IgD-negative memory B cell (primary cell): ENCODE measurements at regions not wholly inside any gene's neighbourhood (a gene's known extent, or its start where the extent isn't known, plus 50 kb on each side); places are given as distances from the start of the nearest gene placed in this dataset.
"Not testable (repeated sequence)": the region's sequence is repeated elsewhere in the genome, so short reads cannot be mapped to it uniquely, and the experiment has no call there.

Experiments
- H3K27ac Mint-ChIP-seq, 3 donors: one replicate each; pipeline ENCODE4 v1.8.0; 2020 to 2022; ENCODE audit warnings: mild to moderate bottlenecking in 3 of 3, mixed read lengths in 3 of 3, moderate library complexity in 1 of 3
- H3K27me3 Mint-ChIP-seq: one replicate; pipeline ENCODE4 v1.8.0; 2021; ENCODE audit warnings: mixed read lengths
- H3K36me3 Mint-ChIP-seq: one replicate; pipeline ENCODE4 v1.8.0; 2020; ENCODE audit warnings: mild to moderate bottlenecking, mixed read lengths
- H3K4me1 Mint-ChIP-seq, 3 donors: one replicate each; pipeline ENCODE4 v1.8.0; 2020 to 2022; ENCODE audit warnings: mixed read lengths in 3 of 3, mild to moderate bottlenecking in 1 of 3
- H3K4me3 Mint-ChIP-seq, 4 donors: one replicate each; pipeline ENCODE4 v1.8.0; 2020 to 2022; ENCODE audit warnings: mild to moderate bottlenecking in 4 of 4, mixed read lengths in 4 of 4, moderate library complexity in 3 of 4
- H3K9me3 Mint-ChIP-seq, 3 donors: one replicate each; pipeline ENCODE4 v1.8.0; 2020 to 2021; ENCODE audit warnings: mixed read lengths in 3 of 3, mild to moderate bottlenecking in 1 of 3

DNA sequence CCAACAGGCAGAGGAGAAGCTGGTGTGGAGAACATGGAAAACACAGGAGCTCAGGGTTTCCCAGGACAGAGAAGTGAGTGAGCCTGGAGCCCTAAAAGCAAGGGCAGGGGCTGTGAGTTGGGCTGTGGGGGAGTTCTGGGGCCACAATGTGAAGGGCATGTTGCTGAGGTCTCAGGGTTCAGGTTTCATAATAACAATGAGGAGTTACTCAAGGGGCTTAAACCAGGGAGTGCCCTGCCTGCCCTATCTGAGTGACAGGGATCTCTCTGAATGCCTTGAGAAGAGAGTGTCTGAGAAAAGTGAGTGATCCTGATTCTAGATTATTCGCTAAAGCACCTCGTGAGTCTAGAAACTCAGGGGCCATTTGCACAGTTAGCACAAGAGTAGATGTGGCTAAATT is 129.6 kb downstream of the VPREB1 start:
- Mint-ChIP-seq H3K27me3 (peaks cover 2% of the 10 kb centered on the region), H3K4me3 (peak overlapping the region in 3 of 4 donors; percentile 24 to 86 (median 60)), H3K36me3 (peaks cover 6% of the 10 kb centered on the region), H3K9me3 (peaks cover 0 to 2% (median 0%) of the 10 kb centered on the region in 3 donors), H3K27ac (peak overlapping the region in 1 of 3 donors; percentile 76), H3K4me1 (peaks cover 73 to 75% (median 73%) of the 10 kb centered on the region in 3 donors)

DNA sequence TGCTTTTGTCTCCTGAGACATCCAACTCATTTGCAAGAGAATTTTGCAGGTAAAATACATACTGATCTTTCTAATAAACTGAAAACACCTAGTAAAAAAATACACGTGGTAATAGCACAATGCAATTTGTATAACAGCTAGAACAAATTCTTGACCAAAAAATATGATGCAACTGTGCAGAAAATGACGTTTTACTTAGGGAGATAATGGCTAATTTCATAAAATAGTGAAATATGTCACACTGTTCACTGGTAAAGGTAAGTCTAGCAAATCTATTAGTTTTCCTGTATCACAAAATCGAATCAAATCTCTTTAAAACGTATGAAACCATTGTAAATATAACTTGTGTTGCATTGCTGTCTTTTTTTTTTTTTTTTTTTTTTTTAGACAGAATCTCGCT is 130.0 kb downstream of the VPREB1 start:
- H3K27me3 Mint-ChIP-seq, result peaks cover 2% of the 10 kb centered on the region
- H3K27ac Mint-ChIP-seq, result peak overlapping the region in 1 of 3 donors; percentile 76
- H3K9me3 Mint-ChIP-seq, result peaks cover 0 to 2% (median 0%) of the 10 kb centered on the region in 3 donors
- peaks cover 71 to 74% (median 74%) of the 10 kb centered on the region in 3 donors for H3K4me1 Mint-ChIP-seq
- H3K36me3 Mint-ChIP-seq, result peaks cover 6% of the 10 kb centered on the region
- peak overlapping the region in 2 of 4 donors; percentile 24 to 86 for H3K4me3 Mint-ChIP-seq

- H3K4me1 Mint-ChIP-seq, result peaks cover 73 to 78% (median 73%) of the 10 kb centered on the region in 3 donors
- peak overlapping the region; percentile 61 to 89 (median 70) for H3K4me3 Mint-ChIP-seq
- H3K27ac Mint-ChIP-seq, result peak overlapping the region in 2 of 3 donors; percentile 41 to 93
- H3K27me3 Mint-ChIP-seq, result peaks cover 2% of the 10 kb centered on the region
- H3K9me3 Mint-ChIP-seq, result peaks cover 0 to 2% (median 0%) of the 10 kb centered on the region in 3 donors
- H3K36me3 Mint-ChIP-seq, result peaks cover 6% of the 10 kb centered on the region
Observed at GRCh38 chr22:22375576-22376351, 131.2 kb downstream of the VPREB1 start.

GRCh38 chr22:22376352-22376706 is 131.7 kb downstream of the VPREB1 start:
- H3K4me1 Mint-ChIP-seq, result peaks cover 74 to 78% (median 75%) of the 10 kb centered on the region in 3 donors
- H3K9me3 Mint-ChIP-seq, result peaks cover 0 to 2% (median 0%) of the 10 kb centered on the region in 3 donors
- H3K27ac Mint-ChIP-seq, result peak overlapping the region in 2 of 3 donors; percentile 41 to 93
- peak overlapping the region; percentile 61 to 89 (median 70) for H3K4me3 Mint-ChIP-seq
- peaks cover 2% of the 10 kb centered on the region for H3K27me3 Mint-ChIP-seq
- peaks cover 6% of the 10 kb centered on the region for H3K36me3 Mint-ChIP-seq

- not testable (repeated sequence) for H3K27me3 Mint-ChIP-seq
Observed at GRCh38 chr22:22376884-22377283, 131.7 kb downstream of the ZNF280B start.

GRCh38 chr22:22377335-22377734 is 131.2 kb downstream of the ZNF280B start:
- H3K36me3 Mint-ChIP-seq, result peaks cover 6% of the 10 kb centered on the region
- peaks cover 0 to 2% (median 0%) of the 10 kb centered on the region in 3 donors for H3K9me3 Mint-ChIP-seq
- peaks cover 71 to 80% (median 74%) of the 10 kb centered on the region in 3 donors for H3K4me1 Mint-ChIP-seq
- H3K27me3 Mint-ChIP-seq, result peaks cover 2% of the 10 kb centered on the region
- peak overlapping the region in 1 of 4 donors; percentile 66 for H3K4me3 Mint-ChIP-seq
- peak overlapping the region; percentile 41 to 76 (median 53) for H3K27ac Mint-ChIP-seq

More at GRCh38 chr22:22376884-22377283, 131.7 kb downstream of the ZNF280B start:
- Mint-ChIP-seq H3K4me1 (peaks cover 71 to 79% (median 75%) of the 10 kb centered on the region in 3 donors), H3K27ac (peak overlapping the region in 2 of 3 donors; percentile 41 to 53), H3K4me3 (peak overlapping the region in 3 of 4 donors; percentile 61 to 89 (median 75))
- H3K36me3 Mint-ChIP-seq, H3K9me3 Mint-ChIP-seq: not testable (repeated sequence)

DNA sequence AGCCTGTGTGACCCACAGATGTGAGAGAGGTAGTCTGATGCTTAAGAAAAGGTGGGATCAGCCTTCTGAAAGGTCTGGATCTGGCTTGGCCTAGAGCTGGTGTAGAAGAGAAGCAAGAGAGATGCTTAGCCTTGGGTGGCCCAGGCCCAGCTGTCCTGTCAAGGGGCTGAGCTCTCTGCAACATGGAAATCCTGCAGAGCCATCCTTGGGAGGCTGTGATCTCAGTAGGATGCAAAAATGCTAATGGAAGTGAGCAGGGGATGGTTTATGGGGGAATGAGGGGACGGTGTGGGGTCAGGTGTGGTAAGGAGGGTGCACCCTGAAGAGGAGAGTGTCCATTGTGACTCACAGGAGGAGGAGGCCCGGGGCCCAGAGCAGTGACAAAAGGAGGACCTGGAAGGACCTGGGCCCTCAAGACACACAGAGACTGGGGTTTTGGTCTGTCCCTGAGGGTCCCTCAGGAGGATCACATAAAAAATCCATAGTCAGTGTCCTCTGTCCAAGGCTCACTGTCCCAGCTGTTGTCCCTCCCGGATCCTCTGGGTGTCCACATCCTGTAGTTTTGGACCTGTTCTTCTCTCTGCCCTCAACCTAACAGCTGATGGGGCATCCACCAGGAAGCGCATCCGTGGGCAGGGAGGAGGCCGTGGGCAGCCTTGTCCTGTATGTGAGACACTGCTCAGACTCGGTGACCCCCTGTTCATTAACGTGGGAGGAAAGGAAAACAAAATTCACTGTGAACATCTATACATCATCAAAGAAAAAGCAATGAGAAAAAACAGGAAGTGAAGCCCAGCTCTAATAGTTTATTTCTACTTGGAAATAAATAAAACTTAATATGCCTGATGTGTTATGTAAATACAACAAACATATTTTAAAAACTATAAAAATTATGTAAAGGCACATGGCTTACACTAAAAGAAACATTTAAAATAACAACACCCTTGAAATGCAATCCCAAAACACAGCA is 129.8 kb downstream of the ZNF280B start:
- peaks cover 76 to 85% (median 82%) of the 10 kb centered on the region in 3 donors for H3K4me1 Mint-ChIP-seq

GRCh38 chr22:22380098-22381030 is 128.2 kb downstream of the ZNF280B start:
- Mint-ChIP-seq H3K9me3 (peaks cover 0 to 4% (median 0%) of the 10 kb centered on the region in 3 donors), H3K27me3 (no peaks in the 10 kb centered on the region), H3K4me3 (peak overlapping the region; percentile 74 to 82 (median 77)), H3K36me3 (no peaks in the 10 kb centered on the region), H3K27ac (peak overlapping the region; percentile 73 to 94 (median 93)), H3K4me1 (peaks cover 64 to 75% (median 74%) of the 10 kb centered on the region in 3 donors)

More for the DNA sequence above, 129.8 kb downstream of the ZNF280B start:
- peak overlapping the region; percentile 21 to 73 (median 71) for H3K27ac Mint-ChIP-seq
- peaks cover 0 to 4% (median 0%) of the 10 kb centered on the region in 3 donors for H3K9me3 Mint-ChIP-seq
- H3K36me3 Mint-ChIP-seq, result no peaks in the 10 kb centered on the region
- peaks cover 2% of the 10 kb centered on the region for H3K27me3 Mint-ChIP-seq
- peak overlapping the region in 2 of 4 donors; percentile 77 to 83 for H3K4me3 Mint-ChIP-seq

GRCh38 chr22:22381292-22381691 is 127.2 kb downstream of the ZNF280B start:
- peak overlapping the region; percentile 74 to 82 (median 77) for H3K4me3 Mint-ChIP-seq
- peaks cover 55 to 66% (median 65%) of the 10 kb centered on the region in 3 donors for H3K4me1 Mint-ChIP-seq
- not testable (repeated sequence) for H3K27me3 Mint-ChIP-seq, H3K36me3 Mint-ChIP-seq, H3K9me3 Mint-ChIP-seq
- peak overlapping the region; percentile 73 to 94 (median 93) for H3K27ac Mint-ChIP-seq

- H3K4me1 Mint-ChIP-seq, result peaks cover 35 to 47% (median 45%) of the 10 kb centered on the region in 3 donors
- H3K27ac Mint-ChIP-seq, result no peak overlapping the region
- H3K27me3 Mint-ChIP-seq, result no peaks in the 10 kb centered on the region
- H3K36me3 Mint-ChIP-seq, result no peaks in the 10 kb centered on the region
- peaks cover 0 to 4% (median 0%) of the 10 kb centered on the region in 3 donors for H3K9me3 Mint-ChIP-seq
- H3K4me3 Mint-ChIP-seq, result no peak overlapping the region
Observed at GRCh38 chr22:22384267-22384666, 124.3 kb downstream of the ZNF280B start.

DNA sequence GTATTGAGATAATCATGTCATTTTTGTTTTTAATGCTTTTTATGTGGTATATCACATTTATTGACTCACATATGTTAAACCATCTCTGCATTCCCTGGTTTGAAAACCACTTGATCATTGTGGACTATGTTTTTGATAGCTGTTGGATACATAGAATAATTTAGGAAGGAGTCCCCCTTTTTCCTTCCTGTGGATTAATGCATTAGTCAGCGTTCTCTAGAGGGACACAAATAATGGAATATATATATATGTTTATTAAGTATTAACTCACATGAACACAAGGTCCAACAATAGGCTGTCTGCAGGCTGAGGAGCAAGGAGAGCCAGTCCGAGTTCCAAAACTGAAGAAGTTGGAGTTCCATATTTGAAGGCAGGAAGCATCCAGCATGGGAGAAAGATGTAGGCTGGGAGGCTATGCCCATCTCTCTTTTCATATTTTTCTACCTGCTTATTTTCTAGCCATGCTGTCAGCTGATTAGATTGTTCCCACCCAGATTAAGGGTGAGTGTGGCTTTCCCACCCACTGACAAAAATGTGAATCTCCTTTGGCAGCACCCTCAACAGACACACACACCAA is 123.8 kb downstream of the ZNF280B start:
- Mint-ChIP-seq H3K4me3 (no peak overlapping the region), H3K27me3 (no peaks in the 10 kb centered on the region), H3K36me3 (no peaks in the 10 kb centered on the region), H3K4me1 (peaks cover 31 to 42% (median 40%) of the 10 kb centered on the region in 3 donors), H3K9me3 (peaks cover 0 to 4% (median 0%) of the 10 kb centered on the region in 3 donors), H3K27ac (no peak overlapping the region)

DNA sequence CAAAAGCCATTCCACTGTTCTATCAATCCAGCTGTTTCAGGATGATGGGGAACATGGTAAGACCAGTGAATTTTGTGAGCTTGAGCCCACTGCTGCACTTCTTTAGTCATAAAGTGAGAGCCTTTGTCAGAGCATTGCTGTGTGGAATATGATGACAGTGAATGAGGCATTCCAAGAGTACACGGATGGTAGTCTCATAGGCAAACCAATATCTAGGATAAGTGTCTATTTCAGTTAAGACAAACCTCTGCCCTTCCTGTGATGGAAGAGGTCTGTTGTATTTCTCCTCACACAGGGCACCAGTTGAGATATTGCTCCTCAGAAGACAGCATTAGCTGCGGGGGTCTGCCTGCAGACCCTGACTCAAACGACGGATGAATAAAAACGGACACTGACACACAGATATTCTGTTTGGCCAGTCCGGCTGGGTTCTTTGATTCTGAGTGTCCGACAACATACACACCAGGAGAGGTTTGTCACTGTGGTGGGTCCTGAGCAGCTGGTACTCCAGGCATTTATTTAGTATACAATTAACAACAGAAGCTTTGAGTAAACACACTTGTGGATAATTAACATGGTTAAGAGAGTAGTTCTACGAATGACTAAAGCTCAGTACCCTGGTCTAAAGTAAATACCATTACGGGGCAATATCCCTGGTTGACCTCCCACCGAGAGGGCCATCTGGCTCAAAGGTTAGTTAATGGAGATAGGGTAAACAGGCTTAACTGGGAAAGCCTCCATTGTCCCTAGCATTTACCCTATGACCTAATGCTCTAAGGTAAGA is 121.7 kb downstream of the ZNF280B start:
- H3K9me3 Mint-ChIP-seq, result peaks cover 0 to 4% (median 0%) of the 10 kb centered on the region in 3 donors

DNA sequence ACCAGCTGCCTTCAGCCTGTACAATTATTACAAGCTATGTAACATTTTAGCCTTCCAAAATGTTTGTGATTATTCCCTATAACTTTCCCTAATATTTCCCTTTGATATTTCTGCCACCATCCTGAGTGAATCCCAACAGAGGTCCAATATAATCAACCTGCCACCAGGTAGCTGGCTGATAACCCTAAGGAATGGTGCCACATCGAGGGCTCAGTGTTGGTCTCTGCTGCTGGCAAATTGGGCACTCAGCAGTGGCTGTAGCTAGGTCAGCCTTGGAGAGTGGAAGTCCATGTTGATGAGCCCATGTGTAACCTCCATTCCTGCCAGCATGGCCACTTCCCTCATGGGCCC is 121.2 kb downstream of the ZNF280B start:
- peaks cover 0 to 4% (median 0%) of the 10 kb centered on the region in 3 donors for H3K9me3 Mint-ChIP-seq
- H3K36me3 Mint-ChIP-seq, result peaks cover 2% of the 10 kb centered on the region
- H3K27ac Mint-ChIP-seq, result no peak overlapping the region
- no peak overlapping the region for H3K4me3 Mint-ChIP-seq
- H3K4me1 Mint-ChIP-seq, result peaks cover 16 to 22% (median 17%) of the 10 kb centered on the region in 3 donors
- H3K27me3 Mint-ChIP-seq, result peaks cover 2% of the 10 kb centered on the region

More for the DNA sequence above, 121.7 kb downstream of the ZNF280B start:
- Mint-ChIP-seq H3K4me1 (peaks cover 20 to 24% (median 21%) of the 10 kb centered on the region in 3 donors), H3K36me3 (peaks cover 2% of the 10 kb centered on the region), H3K27me3 (peaks cover 2% of the 10 kb centered on the region), H3K4me3 (peak overlapping the region in 1 of 4 donors; percentile 1), H3K27ac (no peak overlapping the region)
